H1 (cell line): ENCODE measurements at regions not wholly inside any gene's neighbourhood (a gene's known extent, or its start where the extent isn't known, plus 50 kb on each side); places are given as distances from the start of the nearest gene placed in this dataset.

Source experiments
- CTCF ChIA-PET: fragments of 300-600 bp; sonication (Branson Sonifier 250); formaldehyde crosslinking; loops from one replicate; lab custom pipeline; 2021; ENCODE audit not compliant: partially characterized antibody; lab: Charles Lee
- POLR2A ChIA-PET: fragments of 300-600 bp; sonication (Branson Sonifier 250); formaldehyde crosslinking; loops from one replicate; lab custom pipeline; 2021; ENCODE audit warnings: inconsistent platforms; ENCODE audit not compliant: partially characterized antibody; lab: Charles Lee
- DNase-seq, 2 experiments: peaks; one replicate each; pipeline versions ENCODE4 v3.0.0 to v3.0.0-alpha.2; 2010 to 2022; ENCODE audit warnings: low spot score in 2 of 2, low read depth in 1 of 2, mixed read lengths in 1 of 2
- FAIRE-seq: peaks from 2 replicates; lab custom pipeline; 2011; peaks lifted over from hg19 to GRCh38; lab: Jason Lieb, UNC
- H2AFZ ChIP-seq: 2 replicates; pipeline ENCODE4 v1.8.1; 2012; ENCODE audit warnings: low read length, inconsistent platforms
- H2AK5ac ChIP-seq: 2 replicates; pipeline ENCODE4 v1.6.1; 2013; ENCODE audit warnings: low read depth, low read length
- H2BK120ac ChIP-seq: replicated peaks from 2 replicates; pipeline ENCODE3; 2013; ENCODE audit warnings: low read depth, low read length, inconsistent platforms
- H2BK12ac ChIP-seq: 2 replicates; pipeline ENCODE4 v1.6.1; 2013; ENCODE audit warnings: low read depth, low read length
- H2BK15ac ChIP-seq: 2 replicates; pipeline ENCODE4 v1.6.1; 2013; ENCODE audit warnings: low read length
- H2BK20ac ChIP-seq: 2 replicates; pipeline ENCODE4 v1.6.1; 2013; ENCODE audit warnings: low read length
- H2BK5ac ChIP-seq: 2 replicates; pipeline ENCODE4 v1.6.1; 2013; ENCODE audit warnings: low read depth, low read length
- H3K14ac ChIP-seq: 2 replicates; pipeline ENCODE4 v1.6.1; 2013; ENCODE audit warnings: inconsistent platforms; ENCODE audit not compliant: insufficient read length
- H3K18ac ChIP-seq: 2 replicates; pipeline ENCODE4 v1.6.1; 2013; ENCODE audit warnings: low read length; ENCODE audit errors: extremely low read depth
- H3K23ac ChIP-seq: 2 replicates; pipeline ENCODE4 v1.6.1; 2013; ENCODE audit warnings: inconsistent platforms; ENCODE audit not compliant: insufficient read length
- H3K23me2 ChIP-seq: 2 replicates; pipeline ENCODE4 v1.6.1; 2013; ENCODE audit warnings: low read depth, low read length
- H3K27ac ChIP-seq: 2 replicates; pipeline ENCODE4 v1.6.1; 2011; ENCODE audit warnings: low read depth, low read length, inconsistent platforms
- H3K27me3 ChIP-seq, 4 experiments: replicated peaks in 1 of 4; 1 replicate in 1 of 4; 2 replicates in 3 of 4; pipeline versions ENCODE4 v1.6.1 to v1.8.1; 2011 to 2013; ENCODE audit warnings: low read length in 3 of 4, mild to moderate bottlenecking in 3 of 4, inconsistent platforms in 2 of 4, mixed read lengths in 2 of 4, moderate library complexity in 1 of 4; ENCODE audit not compliant: control insufficient read depth in 3 of 4, insufficient read depth in 3 of 4; ENCODE audit errors: extremely low read depth in 1 of 4
- H3K36me3 ChIP-seq, 4 experiments: 2 replicates each; pipeline versions ENCODE4 v1.6.1 to v1.8.1; 2011 to 2013; ENCODE audit warnings: mild to moderate bottlenecking in 4 of 4, low read length in 3 of 4, moderate library complexity in 2 of 4, control low read depth in 1 of 4, inconsistent platforms in 1 of 4; ENCODE audit not compliant: insufficient read depth in 4 of 4, control insufficient read depth in 2 of 4
- H3K4ac ChIP-seq: replicated peaks from 2 replicates; pipeline ENCODE3; 2013; ENCODE audit warnings: low read length, low read depth, mixed read lengths, inconsistent platforms; ENCODE audit not compliant: insufficient read length
- H3K4me1 ChIP-seq, 4 experiments: replicated peaks in 1 of 4; 1 replicate in 1 of 4; 2 replicates in 3 of 4; pipeline versions ENCODE4 v1.6.1 to v1.8.1; 2011 to 2013; ENCODE audit warnings: low read length in 3 of 4, inconsistent platforms in 2 of 4, mixed read lengths in 1 of 4; ENCODE audit not compliant: insufficient read depth in 4 of 4, control insufficient read depth in 3 of 4
- H3K4me2 ChIP-seq, 2 experiments: 2 replicates each; pipeline versions ENCODE4 v1.6.1 to v1.8.1; 2011 to 2013; ENCODE audit warnings: low read depth in 2 of 2, low read length in 2 of 2, control low read depth in 1 of 2, inconsistent platforms in 1 of 2, mild to moderate bottlenecking in 1 of 2; ENCODE audit not compliant: insufficient read depth in 1 of 2
- H3K4me3 ChIP-seq, 4 experiments: fragments of 200-600, 300-600 bp in 1 of 4; sonication (generic), shearing (Covaris generic), sonication (Bioruptor Twin) in 1 of 4; 2 replicates each; pipeline versions ENCODE4 v1.5.1 to v1.8.1; 2011 to 2016; ENCODE audit warnings: low read length in 4 of 4, low read depth in 3 of 4, control low read depth in 2 of 4, inconsistent platforms in 2 of 4, mild to moderate bottlenecking in 2 of 4, mixed read lengths in 1 of 4, moderate library complexity in 1 of 4; ENCODE audit not compliant: insufficient read depth in 2 of 4; ENCODE audit errors: extremely low read depth in 1 of 4
- H3K56ac ChIP-seq: replicated peaks from 2 replicates; pipeline ENCODE3; 2013; ENCODE audit warnings: low read depth, mild to moderate bottlenecking, mixed read lengths, low read length, inconsistent platforms; ENCODE audit not compliant: insufficient read length
- H3K79me1 ChIP-seq: 2 replicates; pipeline ENCODE4 v1.6.1; 2013; ENCODE audit warnings: low read depth, low read length, control low read depth
- H3K79me2 ChIP-seq, 2 experiments: 2 replicates each; pipeline versions ENCODE4 v1.6.1 to v1.8.1; 2012 to 2013; ENCODE audit warnings: low read length in 2 of 2, mild to moderate bottlenecking in 2 of 2, inconsistent platforms in 1 of 2; ENCODE audit not compliant: insufficient read depth in 2 of 2, control insufficient read depth in 1 of 2
- H3K9ac ChIP-seq, 4 experiments: replicated peaks in 1 of 4; 1 replicate in 1 of 4; 2 replicates in 3 of 4; pipeline versions ENCODE4 v1.6.1 to v1.8.1; 2011 to 2013; ENCODE audit warnings: low read depth in 3 of 4, low read length in 3 of 4, control low read depth in 2 of 4, mild to moderate bottlenecking in 2 of 4, moderate library complexity in 2 of 4, inconsistent platforms in 1 of 4; ENCODE audit errors: extremely low read depth in 1 of 4
- H3K9me3 ChIP-seq, 2 experiments: 2 replicates each; pipeline versions ENCODE4 v1.6.1 to v1.8.1; 2012 to 2013; ENCODE audit warnings: mild to moderate bottlenecking in 2 of 2, moderate library complexity in 2 of 2, control low read depth in 1 of 2, inconsistent platforms in 1 of 2, low read depth in 1 of 2, low read length in 1 of 2, mixed read lengths in 1 of 2; ENCODE audit not compliant: insufficient read depth in 2 of 2
- H4K20me1 ChIP-seq, 2 experiments: replicated peaks in 1 of 2; 2 replicates each; pipeline versions ENCODE3 to v1.8.1; 2011 to 2013; ENCODE audit warnings: inconsistent platforms in 2 of 2, low read length in 2 of 2, mild to moderate bottlenecking in 1 of 2; ENCODE audit not compliant: insufficient read depth in 2 of 2, control insufficient read depth in 1 of 2
- H4K5ac ChIP-seq: 2 replicates; pipeline ENCODE4 v1.6.1; 2013; ENCODE audit warnings: low read length, low read depth, mixed read lengths, inconsistent platforms; ENCODE audit not compliant: insufficient read length
- H4K8ac ChIP-seq: 2 replicates; pipeline ENCODE4 v1.8.0; 2013; ENCODE audit warnings: mild to moderate bottlenecking, moderate library complexity, low read length, inconsistent platforms; ENCODE audit not compliant: insufficient read depth; ENCODE audit errors: extremely low read depth
- H4K91ac ChIP-seq: replicated peaks from 2 replicates; pipeline ENCODE3; 2013; ENCODE audit warnings: low read length, mixed read lengths, inconsistent platforms; ENCODE audit not compliant: insufficient read length
- ATF3 ChIP-seq: IDR thresholded peaks from 2 replicates; pipeline ENCODE4 v1.6.1; 2011; ENCODE audit warnings: low read depth, mild to moderate bottlenecking, low read length; ENCODE audit not compliant: insufficient read depth
- HDAC6 ChIP-seq: IDR thresholded peaks from one replicate; pipeline ENCODE4 v1.7.1; 2012; ENCODE audit warnings: low read depth, mild to moderate bottlenecking, inconsistent platforms, low read length, moderate library complexity
- NANOG ChIP-seq: IDR thresholded peaks from 2 replicates; pipeline ENCODE4 v1.6.1; 2011; ENCODE audit warnings: low read length, low read depth, mild to moderate bottlenecking, inconsistent platforms; ENCODE audit not compliant: insufficient read depth, poor library complexity, severe bottlenecking
- NRF1 ChIP-seq: IDR thresholded peaks from 2 replicates; pipeline ENCODE4 v1.6.1; 2011; ENCODE audit warnings: mild to moderate bottlenecking, low read depth, low read length, improper control_type of control experiment
- POU5F1 ChIP-seq: IDR thresholded peaks from 2 replicates; pipeline ENCODE4 v1.6.1; 2011; ENCODE audit warnings: low read depth, mild to moderate bottlenecking, low read length, moderate library complexity
- RNF2 ChIP-seq: fragments of 200-900, 300-1000 bp; sonication (generic); IDR thresholded peaks from 2 replicates; pipeline ENCODE4 v1.7.1; 2016; ENCODE audit warnings: borderline replicate concordance, low read depth, mild to moderate bottlenecking, antibody characterized with exemption, low read length; ENCODE audit not compliant: poor library complexity, severe bottlenecking; ENCODE audit errors: missing control alignments
- SIN3A ChIP-seq, 2 experiments: IDR thresholded peaks in 1 of 2; conservative IDR thresholded peaks in 1 of 2; 2 replicates each; pipeline ENCODE4 v1.6.1; 2011 to 2012; ENCODE audit warnings: low read length in 2 of 2, improper control_type of control experiment in 1 of 2, low read depth in 1 of 2, mild to moderate bottlenecking in 1 of 2
- SRF ChIP-seq: IDR thresholded peaks from 2 replicates; pipeline ENCODE4 v1.6.1; 2011; ENCODE audit warnings: mild to moderate bottlenecking, low read depth, low read length, moderate library complexity
- WGBS, 2 experiments: shearing (Covaris generic) in 1 of 2; methylation state at CpG; one replicate each; pipeline versions ENCODE4 v1.1.6 to v1.1.7; 2013 to 2015; ENCODE audit warnings: low lambda C conversion rate in 2 of 2, mixed read lengths in 2 of 2, inconsistent platforms in 1 of 2, low coverage in 1 of 2, missing lambda C conversion rate in 1 of 2; ENCODE audit not compliant: insufficient replicate concordance in 2 of 2, insufficient coverage in 1 of 2, insufficient read length in 1 of 2; ENCODE audit errors: extremely low coverage in 1 of 2, missing lambda C conversion rate in 1 of 2; 5-methylcytosine and 5-hydroxymethylcytosine counted together

DNA sequence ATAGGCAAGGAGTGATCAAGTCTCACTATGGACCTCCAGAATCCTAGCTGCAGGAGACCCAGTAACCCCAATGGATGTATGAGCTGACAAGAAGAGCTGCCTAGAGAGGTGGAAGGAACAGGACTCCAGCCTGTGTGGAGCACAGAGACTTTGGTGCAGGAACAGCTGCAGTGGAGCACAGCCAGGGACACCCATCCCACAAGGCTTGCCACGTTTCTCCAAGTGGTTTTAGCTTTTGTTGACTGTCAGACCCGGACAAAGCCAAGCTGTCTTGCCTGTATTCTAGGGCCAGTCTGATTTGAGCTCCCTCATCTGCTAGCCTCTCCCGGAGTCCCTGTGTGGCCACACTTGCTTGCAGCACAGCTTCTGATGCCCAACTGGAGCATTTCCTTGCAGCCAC, 224.7 kb downstream of the CHRM2 start:
- Histone ChIP-seq H2AFZ (no peak overlapping the region), H4K8ac (no peak overlapping the region), H3K79me2 (no peaks in the 10 kb centered on the region), H3K4me1 (peaks cover 0 to 3% (median 0%) of the 10 kb centered on the region in 4 experiments; a peak in 1 of 7 replicates), H3K9me3 (no peaks in the 10 kb centered on the region), H3K4ac (no peak overlapping the region), H4K5ac (no peak overlapping the region), H2AK5ac (peak overlapping the region; percentile 99; the same call in 1 of the 2 replicates), H2BK5ac (peak overlapping the region; percentile 66; the same call in 1 of the 2 replicates), H3K36me3 (no peaks in the 10 kb centered on the region; a peak in 1 of 8 replicates), H3K14ac (no peak overlapping the region), H2BK20ac (no peak overlapping the region), H3K4me3 (no peak overlapping the region), H2BK15ac (no peak overlapping the region), H3K23me2 (no peaks in the 10 kb centered on the region), H4K20me1 (no peaks in the 10 kb centered on the region), H3K79me1 (no peaks in the 10 kb centered on the region), H3K18ac (no peak overlapping the region; the same call in 1 of the 2 replicates), H2BK12ac (no peak overlapping the region), H3K56ac (no peak overlapping the region), H2BK120ac (no peak overlapping the region), H3K27ac (no peak overlapping the region), H3K23ac (no peak overlapping the region), H3K9ac (no peak overlapping the region; a peak in 1 of 7 replicates), H4K91ac (no peak overlapping the region), H3K4me2 (no peak overlapping the region), H3K27me3 (no peaks in the 10 kb centered on the region)
- CTCF ChIA-PET: interaction anchor here (0.8 to 2.0 kb wide), 5 partner anchors 8 to 1295 kb away, joined by 3 to 6 read pairs (median 4); no protein-coding TSS in a partner anchor
- DNase-seq (no peak), FAIRE-seq (no peak)
- POLR2A ChIA-PET: no interaction called here
- TF ChIP-seq POU5F1 (no peak), ATF3 (no peak), HDAC6 (no peak), NANOG (no peak), SIN3A (conservative IDR thresholded peaks at IDR 0.05 in 1 of 2, IDR thresholded peaks at IDR 0.05 in 1 of 2; ENCODE audit: low read depth in 1 of 2, low read length in 2 of 2) (no peak), SRF (no peak), NRF1 (no peak), RNF2 (no peak)
- WGBS, 2 experiments: 85% methylated on average over 3 of the region's 3 CpGs; no CpG with 5 or more reads in 1 of the 2 experiments
